Anterior cingulate cortex (tissue), 58 donors: ENCODE measurements at regions not wholly inside any gene's neighbourhood (a gene's known extent, or its start where the extent isn't known, plus 50 kb on each side); places are given as distances from the start of the nearest gene placed in this dataset.

ENCODE experiments used
- DNase-seq, 58 donors: peaks; one replicate each; lab custom pipeline; 2025; lab: John Stamatoyannopoulos, UW

DNA sequence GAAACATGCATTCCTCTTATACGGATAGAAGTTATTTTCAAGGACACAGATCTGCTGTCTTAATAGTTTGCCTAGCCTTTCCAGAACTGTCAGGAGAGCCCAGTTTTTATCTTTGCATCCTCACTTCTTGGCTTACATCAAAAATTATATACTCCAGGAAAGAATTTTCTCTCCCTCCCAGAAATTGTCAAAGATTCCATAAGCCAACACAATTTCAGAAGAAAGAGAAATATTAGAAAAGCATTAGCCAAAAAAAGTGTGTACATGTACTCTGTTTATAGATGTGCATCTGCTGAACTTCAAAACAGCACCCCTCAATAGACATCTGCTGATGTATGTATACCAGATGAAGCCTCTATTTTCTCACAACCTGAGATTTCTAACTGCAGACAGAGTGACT lies 210.4 kb downstream of the METTL4 start:
- no peak for DNase-seq

- DNase-seq: no peak
Measured at GRCh38 chr18:2368102-2368501, 203.2 kb downstream of the METTL4 start.

DNA sequence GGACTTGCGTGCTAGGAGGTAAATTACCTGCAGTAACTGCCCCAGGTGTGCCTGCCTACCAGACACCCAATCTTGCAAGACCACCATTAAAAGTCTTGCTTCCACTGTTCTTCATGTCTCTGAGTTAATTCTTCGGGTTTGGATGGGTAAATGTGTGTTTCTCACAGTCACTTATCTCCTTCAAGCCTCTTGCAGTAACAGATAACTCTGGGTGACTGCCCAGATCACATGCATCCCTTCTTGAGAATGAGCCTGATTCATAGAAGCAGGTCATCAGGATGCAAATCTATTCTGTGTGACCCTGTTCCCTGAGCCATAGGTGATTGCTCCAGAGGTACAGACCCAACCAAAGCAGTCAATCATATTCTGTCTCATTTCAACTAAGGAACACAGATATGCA lies 194.6 kb downstream of the METTL4 start:
- no peak for DNase-seq

- no peak for DNase-seq
Measured at GRCh38 chr18:2380101-2380500, 191.2 kb downstream of the METTL4 start.

- no peak for DNase-seq
Measured at GRCh38 chr18:2381539-2381938, 189.8 kb downstream of the METTL4 start.

- no peak for DNase-seq
Measured at GRCh38 chr18:2387588-2387987, 183.7 kb downstream of the METTL4 start.

GRCh38 chr18:2390158-2390557 lies 181.1 kb downstream of the METTL4 start:
- DNase-seq: no peak

GRCh38 chr18:2391470-2391869 lies 179.8 kb downstream of the METTL4 start:
- no peak for DNase-seq

- DNase-seq: no peak
Measured at GRCh38 chr18:2392446-2392845, 178.9 kb downstream of the METTL4 start.

DNA sequence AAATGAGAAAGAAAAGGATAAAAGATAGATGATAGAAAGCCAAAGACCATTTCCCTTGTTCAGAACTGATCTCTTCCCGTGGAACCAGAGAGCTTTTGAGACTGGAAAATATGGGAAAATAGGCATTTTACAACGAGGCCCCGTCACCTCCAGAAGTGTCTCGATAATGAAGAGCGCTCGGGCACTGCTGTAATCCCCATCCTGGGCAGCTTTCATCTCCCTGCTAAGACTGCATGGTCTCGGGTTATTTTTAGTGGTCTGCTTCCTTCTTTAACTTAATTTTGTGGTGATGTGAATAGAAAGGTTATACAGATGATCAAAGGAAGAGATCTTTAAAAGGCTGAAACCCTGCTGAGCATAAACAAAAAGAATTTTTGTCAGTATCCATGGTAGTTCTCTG lies 176.6 kb downstream of the METTL4 start:
- no peak for DNase-seq

GRCh38 chr18:2395427-2396161 lies 175.7 kb downstream of the METTL4 start:
- no peak for DNase-seq

DNA sequence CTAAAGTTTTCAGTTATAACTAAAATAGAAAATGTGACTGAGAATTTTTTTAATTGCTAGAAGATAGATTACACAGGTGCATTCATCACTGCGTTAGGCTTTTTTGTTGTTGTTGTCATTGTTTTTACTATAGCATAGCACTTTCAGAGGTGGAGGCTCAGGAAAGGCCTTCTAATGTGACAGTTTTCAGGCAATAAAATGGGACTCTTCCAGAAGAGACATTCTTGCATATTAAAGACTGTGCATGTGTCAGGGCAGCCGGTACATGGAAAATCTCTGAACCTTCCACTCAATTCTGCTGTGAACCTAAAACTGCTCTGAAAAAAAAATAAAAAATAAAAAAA lies 175.2 kb downstream of the METTL4 start:
- DNase-seq: no peak

- no peak for DNase-seq
Measured at GRCh38 chr18:2400701-2401196, 170.6 kb downstream of the METTL4 start.

DNA sequence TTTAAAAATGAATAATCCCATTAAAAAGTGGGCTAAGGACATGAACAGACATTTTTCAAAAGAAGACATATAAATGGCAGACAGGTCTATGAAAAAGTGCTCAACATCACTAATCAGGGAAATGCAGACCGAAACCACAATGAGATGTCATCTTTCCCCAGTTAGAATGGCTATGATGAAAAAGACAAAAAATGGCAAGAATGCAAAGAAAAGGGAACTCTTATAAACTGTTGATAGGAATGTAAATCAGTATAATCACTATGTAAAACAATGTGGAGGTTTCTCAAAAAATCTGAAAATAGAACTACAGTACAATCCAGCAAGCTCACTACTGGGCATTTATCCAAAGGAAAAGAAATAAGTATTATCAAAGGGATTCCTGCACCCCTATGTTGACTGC lies 169.2 kb downstream of the METTL4 start:
- no peak for DNase-seq

GRCh38 chr18:2406544-2406943 lies 164.8 kb downstream of the METTL4 start:
- DNase-seq: no peak

GRCh38 chr18:2407961-2408360 lies 163.3 kb downstream of the METTL4 start:
- no peak for DNase-seq

- DNase-seq: no peak
Measured at GRCh38 chr18:2409906-2410305, 161.4 kb downstream of the METTL4 start.

DNA sequence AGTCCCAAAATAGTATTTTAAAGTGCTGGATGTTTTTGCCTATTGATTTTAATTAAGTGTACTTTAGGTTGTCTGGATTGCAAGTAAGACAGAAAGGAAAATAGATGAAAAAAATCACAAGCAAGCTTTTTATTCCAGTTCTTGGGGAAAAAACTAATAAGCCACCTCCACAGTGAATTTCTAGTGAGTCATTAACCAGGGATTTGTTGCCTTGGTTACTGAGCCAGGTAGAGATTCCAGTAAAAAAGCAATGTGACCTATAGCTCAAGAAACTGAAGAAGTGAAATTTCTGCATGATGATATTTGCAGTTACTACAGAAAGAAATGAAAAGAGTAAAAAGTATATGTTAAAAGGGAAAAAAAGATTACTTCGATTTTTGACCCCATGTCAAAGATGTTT lies 160.6 kb downstream of the METTL4 start:
- no peak for DNase-seq

DNA sequence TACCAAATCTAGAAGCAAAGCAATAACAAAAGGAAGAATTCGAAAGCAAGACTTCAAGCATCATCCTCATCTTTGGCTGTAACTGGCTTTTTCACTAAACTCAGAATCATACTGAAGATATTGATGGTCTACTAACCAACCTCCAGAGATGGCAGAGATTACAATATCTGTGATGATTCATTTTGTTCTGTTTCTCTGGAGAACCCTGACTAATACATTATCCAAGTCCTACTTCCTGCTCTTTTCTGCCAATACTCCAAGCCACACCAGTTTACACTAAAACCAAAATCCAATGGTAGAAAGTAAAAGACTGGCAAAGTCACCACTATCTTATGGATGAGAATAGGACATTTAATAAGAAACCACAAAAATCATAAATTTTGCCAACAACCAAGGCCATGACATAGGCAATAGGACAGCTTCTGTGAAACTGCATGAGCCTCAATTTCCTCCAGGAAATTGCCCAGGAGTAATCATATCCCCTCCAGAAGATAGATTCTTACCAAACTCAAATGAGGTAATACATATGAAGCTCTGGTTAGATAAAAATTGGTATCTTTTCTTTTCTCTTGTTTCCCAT lies 159.8 kb downstream of the METTL4 start:
- no peak for DNase-seq

DNA sequence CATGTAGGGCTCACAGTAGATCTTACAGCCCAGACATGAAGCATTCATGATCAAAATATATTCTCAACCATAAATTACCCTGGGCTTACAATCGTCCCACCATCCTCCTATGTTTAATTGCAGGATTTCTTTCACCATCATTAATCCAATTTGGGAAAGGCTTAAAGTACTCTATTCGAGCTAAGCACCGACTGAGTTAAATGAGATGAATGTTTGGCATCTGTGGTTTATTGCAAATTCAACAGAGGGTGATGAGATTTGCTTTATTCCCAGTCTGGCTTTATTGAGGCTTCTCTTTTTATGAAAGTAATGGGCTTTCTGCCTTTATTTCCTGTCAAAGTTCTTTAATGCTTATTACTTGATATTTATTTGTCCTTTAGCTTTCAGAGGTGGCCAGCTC lies 159.0 kb downstream of the METTL4 start:
- no peak for DNase-seq

DNA sequence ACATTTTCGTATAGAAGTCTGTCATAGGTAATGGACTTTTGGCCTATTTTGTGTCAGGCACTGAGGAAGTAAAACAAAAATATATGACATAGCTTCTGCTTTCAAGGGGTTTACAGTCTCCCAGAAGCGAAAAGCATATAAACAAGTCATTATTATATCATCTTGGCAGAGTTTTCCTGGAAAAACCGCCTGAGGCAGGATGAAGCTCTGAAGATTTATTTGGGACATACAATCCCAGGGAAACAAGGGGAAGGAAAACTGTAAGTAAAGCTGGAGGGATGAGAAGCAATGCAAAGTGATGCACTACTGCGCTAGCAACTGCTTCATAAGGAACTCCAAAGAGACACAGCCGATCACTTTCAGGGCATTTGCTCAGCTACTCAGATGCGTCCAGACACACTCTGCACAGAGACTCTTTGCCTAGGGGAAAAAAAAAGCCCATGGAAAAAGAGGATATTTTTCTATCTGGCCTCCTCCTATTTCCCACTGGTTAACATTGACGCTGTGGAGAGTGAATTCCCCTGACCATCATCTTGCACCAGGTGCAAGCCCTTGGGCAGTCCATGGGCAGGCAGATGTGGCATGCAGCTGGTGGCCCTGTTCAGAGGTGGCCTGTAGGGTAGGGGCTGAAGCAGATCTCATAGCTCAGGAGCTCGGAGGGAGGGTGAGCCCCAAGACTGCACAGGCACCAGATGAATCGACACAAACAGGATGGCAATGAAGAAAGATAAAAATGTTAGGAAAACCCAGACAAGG lies 158.1 kb downstream of the METTL4 start:
- no peak for DNase-seq

- DNase-seq: no peak
Measured at GRCh38 chr18:2414235-2414634, 157.1 kb downstream of the METTL4 start.
